ENCODE measurements at regions not wholly inside any gene's neighbourhood (a gene's known extent, or its start where the extent isn't known, plus 50 kb on each side); places are given as distances from the start of the nearest gene placed in this dataset.

- DNase-seq (ENCODE audit: low read depth in 2 of 2): peak; percentile 46 to 48
- no peak overlapping the region for H3K4me3 ChIP-seq (replicated peaks in 1 of 2; ENCODE audit: low read depth in 2 of 2, low read length in 2 of 2)
- TF ChIP-seq CTCF (IDR thresholded peaks at IDR 0.05; ENCODE audit: low read depth, low read length): no peak
Measured at GRCh38 chr5:57327561-57328367, 153.9 kb downstream of the GPBP1 start.

DNA sequence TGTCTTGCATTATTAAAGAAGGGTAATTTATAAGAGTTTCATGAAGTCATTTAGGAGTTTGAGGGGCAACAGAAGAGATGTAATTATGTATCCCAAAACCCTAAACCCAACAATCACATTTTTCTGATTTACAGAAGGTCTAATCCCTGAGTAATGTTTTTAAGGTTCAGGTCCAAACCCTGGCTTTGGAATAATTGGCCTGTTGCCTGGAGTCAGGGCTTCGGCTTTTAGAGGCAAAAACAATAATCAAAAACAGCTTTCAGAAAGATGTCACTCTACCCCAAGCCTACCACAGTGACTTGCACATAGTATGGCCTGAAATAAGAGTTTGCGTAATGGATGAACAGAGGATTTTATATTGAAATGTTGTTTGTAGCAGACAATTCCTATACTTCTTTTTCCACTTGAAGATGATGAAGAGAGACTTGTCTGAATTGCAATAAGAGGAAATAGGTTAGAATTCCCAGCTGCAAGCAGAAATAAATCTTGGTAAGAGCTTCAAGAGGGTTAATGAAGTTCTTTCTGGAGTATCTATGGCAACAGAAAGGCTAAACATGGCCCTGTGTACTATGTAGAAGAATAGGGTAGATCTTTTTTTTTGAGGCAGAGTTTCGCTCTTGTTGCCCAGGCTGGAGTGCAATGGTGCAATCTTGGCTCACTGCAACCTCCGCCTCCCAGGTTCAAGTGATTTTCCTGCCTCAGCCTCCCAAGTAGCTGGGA lies 152.0 kb downstream of the GPBP1 start:
- H3K4me3 ChIP-seq (replicated peaks in 1 of 2; ENCODE audit: low read depth in 2 of 2, low read length in 2 of 2): no peak overlapping the region
- no peak for DNase-seq (ENCODE audit: low read depth in 2 of 2)
- no peak for TF ChIP-seq CTCF (IDR thresholded peaks at IDR 0.05; ENCODE audit: low read depth, low read length)

GRCh38 chr5:57324861-57325260 lies 151.0 kb downstream of the GPBP1 start:
- H3K4me3 ChIP-seq (replicated peaks in 1 of 2; ENCODE audit: low read depth in 2 of 2, low read length in 2 of 2): no peak overlapping the region
- TF ChIP-seq CTCF (IDR thresholded peaks at IDR 0.05; ENCODE audit: low read depth, low read length): no peak
- DNase-seq (ENCODE audit: low read depth in 2 of 2): no peak

- no peak for TF ChIP-seq CTCF (IDR thresholded peaks at IDR 0.05; ENCODE audit: low read depth, low read length)
- H3K4me3 ChIP-seq (replicated peaks in 1 of 2; ENCODE audit: low read depth in 2 of 2, low read length in 2 of 2): no peak overlapping the region
- DNase-seq (ENCODE audit: low read depth in 2 of 2): no peak
Measured at GRCh38 chr5:57324181-57324580, 150.3 kb downstream of the GPBP1 start.

GRCh38 chr5:57320582-57320981 lies 146.7 kb downstream of the GPBP1 start:
- DNase-seq (ENCODE audit: low read depth in 2 of 2): no peak
- H3K4me3 ChIP-seq (replicated peaks in 1 of 2; ENCODE audit: low read depth in 2 of 2, low read length in 2 of 2): no peak overlapping the region
- TF ChIP-seq CTCF (IDR thresholded peaks at IDR 0.05; ENCODE audit: low read depth, low read length): no peak

- no peak overlapping the region for H3K4me3 ChIP-seq (replicated peaks in 1 of 2; ENCODE audit: low read depth in 2 of 2, low read length in 2 of 2)
- TF ChIP-seq CTCF (IDR thresholded peaks at IDR 0.05; ENCODE audit: low read depth, low read length): no peak
- DNase-seq (ENCODE audit: low read depth in 2 of 2): no peak
Measured at GRCh38 chr5:57319628-57320027, 145.8 kb downstream of the GPBP1 start.

Measured in cardiac fibroblast (primary cell).